Liver (tissue), 8 donors: ENCODE measurements at regions not wholly inside any gene's neighbourhood (a gene's known extent, or its start where the extent isn't known, plus 50 kb on each side); places are given as distances from the start of the nearest gene placed in this dataset.
"Not testable (repeated sequence)": the region's sequence is repeated elsewhere in the genome, so short reads cannot be mapped to it uniquely, and the experiment has no call there.

Experiments
- DNase-seq: peaks from one replicate; pipeline ENCODE4 v3.0.0-alpha.2; 2017; ENCODE audit warnings: low spot score
- H3K27ac ChIP-seq, 2 donors: one replicate each; pipeline ENCODE4 v1.7.0; 2013; ENCODE audit warnings: inconsistent platforms in 2 of 2, low read length in 2 of 2, control low read depth in 1 of 2, low read depth in 1 of 2, mild to moderate bottlenecking in 1 of 2
- H3K27me3 ChIP-seq, 4 donors: one replicate each; pipeline versions ENCODE4 v1.6.1 to v1.7.0; 2013; ENCODE audit warnings: low read length in 3 of 4, inconsistent platforms in 1 of 4, mild to moderate bottlenecking in 1 of 4, moderate library complexity in 1 of 4; ENCODE audit not compliant: control insufficient read depth in 4 of 4, insufficient read depth in 4 of 4
- H3K36me3 ChIP-seq, 4 donors: one replicate each; pipeline versions ENCODE4 v1.6.1 to v1.7.0; 2013; ENCODE audit warnings: low read length in 3 of 4, mild to moderate bottlenecking in 3 of 4, low read depth in 1 of 4, moderate library complexity in 1 of 4; ENCODE audit not compliant: control insufficient read depth in 4 of 4, insufficient read depth in 3 of 4
- H3K4me1 ChIP-seq, 4 donors: one replicate each; pipeline versions ENCODE4 v1.6.1 to v1.7.0; 2013; ENCODE audit warnings: low read length in 3 of 4, mild to moderate bottlenecking in 3 of 4, moderate library complexity in 1 of 4; ENCODE audit not compliant: control insufficient read depth in 4 of 4, insufficient read depth in 4 of 4
- H3K4me3 ChIP-seq, 3 donors: one replicate each; pipeline versions ENCODE4 v1.6.1 to v1.7.0; 2013; ENCODE audit warnings: low read length in 3 of 3, control low read depth in 1 of 3, low read depth in 1 of 3, mild to moderate bottlenecking in 1 of 3
- H3K9ac ChIP-seq, 2 donors: one replicate each; pipeline ENCODE4 v1.7.0; 2013; ENCODE audit warnings: low read length in 2 of 2, mild to moderate bottlenecking in 2 of 2, moderate library complexity in 2 of 2, control low read depth in 1 of 2, low read depth in 1 of 2
- H3K9me3 ChIP-seq, 4 donors: one replicate each; pipeline versions ENCODE4 v1.6.1 to v1.7.0; 2013; ENCODE audit warnings: low read length in 3 of 4; ENCODE audit not compliant: control insufficient read depth in 4 of 4
- EGR1 ChIP-seq, 2 donors: IDR thresholded peaks; 2 replicates each; pipeline ENCODE4 v1.6.1; 2016 to 2018; ENCODE audit warnings: antibody characterized with exemption in 2 of 2, low read depth in 2 of 2
- FOXA1 ChIP-seq: IDR thresholded peaks from 2 replicates; pipeline ENCODE4 v1.6.1; 2016; ENCODE audit warnings: antibody characterized with exemption
- FOXA2 ChIP-seq: IDR thresholded peaks from 2 replicates; pipeline ENCODE4 v1.6.1; 2016; ENCODE audit warnings: antibody characterized with exemption
- GABPA ChIP-seq, 2 donors: IDR thresholded peaks in 1 of 2; conservative IDR thresholded peaks in 1 of 2; 2 replicates each; pipeline ENCODE4 v1.6.1; 2016; ENCODE audit warnings: antibody characterized with exemption in 2 of 2, mild to moderate bottlenecking in 1 of 2, moderate library complexity in 1 of 2
- HNF4A ChIP-seq, 2 donors: conservative IDR thresholded peaks; 2 replicates each; pipeline ENCODE4 v1.6.1; 2016; ENCODE audit warnings: antibody characterized with exemption in 2 of 2, mild to moderate bottlenecking in 2 of 2
- HNF4G ChIP-seq: IDR thresholded peaks from 2 replicates; pipeline ENCODE4 v1.6.1; 2016; ENCODE audit warnings: antibody characterized with exemption
- JUND ChIP-seq, 2 donors: IDR thresholded peaks; 2 replicates each; pipeline ENCODE4 v1.6.1; 2016; ENCODE audit warnings: antibody characterized with exemption in 2 of 2
- NR2F2 ChIP-seq: IDR thresholded peaks from 2 replicates; pipeline ENCODE4 v1.6.1; 2016; ENCODE audit warnings: antibody characterized with exemption
- RAD21 ChIP-seq, 2 donors: IDR thresholded peaks; 2 replicates each; pipeline ENCODE4 v1.6.1; 2016; ENCODE audit warnings: antibody characterized with exemption in 2 of 2, mild to moderate bottlenecking in 2 of 2
- RXRA ChIP-seq, 2 donors: IDR thresholded peaks; 2 replicates each; pipeline ENCODE4 v1.6.1; 2017 to 2018; ENCODE audit warnings: antibody characterized with exemption in 2 of 2, mild to moderate bottlenecking in 1 of 2
- SP1 ChIP-seq: IDR thresholded peaks from 2 replicates; pipeline ENCODE4 v1.6.1; 2018; ENCODE audit warnings: antibody characterized with exemption, mild to moderate bottlenecking
- TAF1 ChIP-seq: conservative IDR thresholded peaks from 2 replicates; pipeline ENCODE4 v1.6.1; 2016; ENCODE audit warnings: antibody characterized with exemption, mild to moderate bottlenecking
- YY1 ChIP-seq: IDR thresholded peaks from 2 replicates; pipeline ENCODE4 v1.6.1; 2016; ENCODE audit warnings: antibody characterized with exemption, mild to moderate bottlenecking
- WGBS: extraction: QIAGEN DNeasy Blood & Tissue Kit; methylation state at CpG from one replicate; pipeline ENCODE4 v1.1.7; 2013; 5-methylcytosine and 5-hydroxymethylcytosine counted together
- TF ChIP-seq, protein P1 (sequence below): IDR thresholded peaks from 2 replicates; pipeline ENCODE4 v1.6.1; 2016; ENCODE audit warnings: antibody characterized with exemption
- TF ChIP-seq, protein P2 (sequence below): IDR thresholded peaks from 2 replicates; pipeline ENCODE4 v1.6.1; 2016; ENCODE audit warnings: antibody characterized with exemption
- TF ChIP-seq, protein P3 (sequence below): IDR thresholded peaks from 2 replicates; pipeline ENCODE4 v1.6.1; 2016; ENCODE audit warnings: antibody characterized with exemption
- TF ChIP-seq, protein P4 (sequence below): fragments of 150-350 bp; IDR thresholded peaks from 2 replicates; pipeline ENCODE4 v1.5.1; 2017; ENCODE audit warnings: improper control_type of control experiment, low read depth, low read length; ENCODE audit not compliant: missing input control
- TF ChIP-seq, protein P5 (sequence below): IDR thresholded peaks from 2 replicates; pipeline ENCODE4 v1.6.1; 2016; ENCODE audit warnings: antibody characterized with exemption, mild to moderate bottlenecking
- donor health status: healthy.
- donor health status: healthy.
- donor health status: healthy.
- donor health status: healthy.
- donor health status: healthy.

DNA sequence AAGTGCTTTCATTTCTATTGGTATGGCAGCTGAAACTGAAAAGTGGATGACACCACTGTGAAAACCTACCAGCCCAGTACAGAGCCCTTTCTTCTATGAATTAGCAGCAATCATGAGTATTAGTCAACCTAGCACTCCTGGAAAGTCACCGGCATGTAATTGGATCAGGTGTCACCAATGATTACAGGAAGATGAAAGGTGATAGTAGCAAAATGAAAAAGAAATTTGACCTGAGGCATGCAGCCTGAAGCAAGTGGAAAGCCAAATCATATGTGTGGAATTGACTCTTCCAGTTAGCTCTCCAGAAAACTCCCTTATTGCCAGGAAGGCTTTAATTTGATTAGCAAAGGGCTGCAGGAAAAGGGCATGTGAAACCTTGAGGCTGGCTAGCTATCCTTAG, 81.2 kb upstream of the NAA35 start:
- H3K9me3 ChIP-seq = no peaks in the 10 kb centered on the region
- no peaks in the 10 kb centered on the region for H3K27me3 ChIP-seq
- no peaks in the 10 kb centered on the region for H3K4me1 ChIP-seq
- H3K27ac ChIP-seq = no peak overlapping the region
- DNase-seq = no peak
- no peak for TF ChIP-seq SP1
- TF ChIP-seq, protein P1, sequence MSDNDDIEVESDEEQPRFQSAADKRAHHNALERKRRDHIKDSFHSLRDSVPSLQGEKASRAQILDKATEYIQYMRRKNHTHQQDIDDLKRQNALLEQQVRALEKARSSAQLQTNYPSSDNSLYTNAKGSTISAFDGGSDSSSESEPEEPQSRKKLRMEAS = no peak
- TF ChIP-seq, protein P2, sequence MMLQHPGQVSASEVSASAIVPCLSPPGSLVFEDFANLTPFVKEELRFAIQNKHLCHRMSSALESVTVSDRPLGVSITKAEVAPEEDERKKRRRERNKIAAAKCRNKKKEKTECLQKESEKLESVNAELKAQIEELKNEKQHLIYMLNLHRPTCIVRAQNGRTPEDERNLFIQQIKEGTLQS = no peak
- TF ChIP-seq, protein P3, sequence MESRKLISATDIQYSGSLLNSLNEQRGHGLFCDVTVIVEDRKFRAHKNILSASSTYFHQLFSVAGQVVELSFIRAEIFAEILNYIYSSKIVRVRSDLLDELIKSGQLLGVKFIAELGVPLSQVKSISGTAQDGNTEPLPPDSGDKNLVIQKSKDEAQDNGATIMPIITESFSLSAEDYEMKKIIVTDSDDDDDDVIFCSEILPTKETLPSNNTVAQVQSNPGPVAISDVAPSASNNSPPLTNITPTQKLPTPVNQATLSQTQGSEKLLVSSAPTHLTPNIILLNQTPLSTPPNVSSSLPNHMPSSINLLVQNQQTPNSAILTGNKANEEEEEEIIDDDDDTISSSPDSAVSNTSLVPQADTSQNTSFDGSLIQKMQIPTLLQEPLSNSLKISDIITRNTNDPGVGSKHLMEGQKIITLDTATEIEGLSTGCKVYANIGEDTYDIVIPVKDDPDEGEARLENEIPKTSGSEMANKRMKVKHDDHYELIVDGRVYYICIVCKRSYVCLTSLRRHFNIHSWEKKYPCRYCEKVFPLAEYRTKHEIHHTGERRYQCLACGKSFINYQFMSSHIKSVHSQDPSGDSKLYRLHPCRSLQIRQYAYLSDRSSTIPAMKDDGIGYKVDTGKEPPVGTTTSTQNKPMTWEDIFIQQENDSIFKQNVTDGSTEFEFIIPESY = no peak
- TF ChIP-seq EGR1 (IDR thresholded peaks at IDR 0.05; ENCODE audit: low read depth in 2 of 2) = no peak
- TF ChIP-seq RXRA (IDR thresholded peaks at IDR 0.05) = no peak
- no peak for TF ChIP-seq RAD21 (IDR thresholded peaks at IDR 0.05)
- TF ChIP-seq, protein P4, sequence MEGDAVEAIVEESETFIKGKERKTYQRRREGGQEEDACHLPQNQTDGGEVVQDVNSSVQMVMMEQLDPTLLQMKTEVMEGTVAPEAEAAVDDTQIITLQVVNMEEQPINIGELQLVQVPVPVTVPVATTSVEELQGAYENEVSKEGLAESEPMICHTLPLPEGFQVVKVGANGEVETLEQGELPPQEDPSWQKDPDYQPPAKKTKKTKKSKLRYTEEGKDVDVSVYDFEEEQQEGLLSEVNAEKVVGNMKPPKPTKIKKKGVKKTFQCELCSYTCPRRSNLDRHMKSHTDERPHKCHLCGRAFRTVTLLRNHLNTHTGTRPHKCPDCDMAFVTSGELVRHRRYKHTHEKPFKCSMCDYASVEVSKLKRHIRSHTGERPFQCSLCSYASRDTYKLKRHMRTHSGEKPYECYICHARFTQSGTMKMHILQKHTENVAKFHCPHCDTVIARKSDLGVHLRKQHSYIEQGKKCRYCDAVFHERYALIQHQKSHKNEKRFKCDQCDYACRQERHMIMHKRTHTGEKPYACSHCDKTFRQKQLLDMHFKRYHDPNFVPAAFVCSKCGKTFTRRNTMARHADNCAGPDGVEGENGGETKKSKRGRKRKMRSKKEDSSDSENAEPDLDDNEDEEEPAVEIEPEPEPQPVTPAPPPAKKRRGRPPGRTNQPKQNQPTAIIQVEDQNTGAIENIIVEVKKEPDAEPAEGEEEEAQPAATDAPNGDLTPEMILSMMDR = no peak
- no peak for TF ChIP-seq HNF4G
- no peak for TF ChIP-seq HNF4A (conservative IDR thresholded peaks at IDR 0.05)
- no peak for TF ChIP-seq JUND (IDR thresholded peaks at IDR 0.05)
- TF ChIP-seq FOXA1 = no peak
- TF ChIP-seq NR2F2 = no peak
- TF ChIP-seq YY1 = no peak
- TF ChIP-seq, protein P5, sequence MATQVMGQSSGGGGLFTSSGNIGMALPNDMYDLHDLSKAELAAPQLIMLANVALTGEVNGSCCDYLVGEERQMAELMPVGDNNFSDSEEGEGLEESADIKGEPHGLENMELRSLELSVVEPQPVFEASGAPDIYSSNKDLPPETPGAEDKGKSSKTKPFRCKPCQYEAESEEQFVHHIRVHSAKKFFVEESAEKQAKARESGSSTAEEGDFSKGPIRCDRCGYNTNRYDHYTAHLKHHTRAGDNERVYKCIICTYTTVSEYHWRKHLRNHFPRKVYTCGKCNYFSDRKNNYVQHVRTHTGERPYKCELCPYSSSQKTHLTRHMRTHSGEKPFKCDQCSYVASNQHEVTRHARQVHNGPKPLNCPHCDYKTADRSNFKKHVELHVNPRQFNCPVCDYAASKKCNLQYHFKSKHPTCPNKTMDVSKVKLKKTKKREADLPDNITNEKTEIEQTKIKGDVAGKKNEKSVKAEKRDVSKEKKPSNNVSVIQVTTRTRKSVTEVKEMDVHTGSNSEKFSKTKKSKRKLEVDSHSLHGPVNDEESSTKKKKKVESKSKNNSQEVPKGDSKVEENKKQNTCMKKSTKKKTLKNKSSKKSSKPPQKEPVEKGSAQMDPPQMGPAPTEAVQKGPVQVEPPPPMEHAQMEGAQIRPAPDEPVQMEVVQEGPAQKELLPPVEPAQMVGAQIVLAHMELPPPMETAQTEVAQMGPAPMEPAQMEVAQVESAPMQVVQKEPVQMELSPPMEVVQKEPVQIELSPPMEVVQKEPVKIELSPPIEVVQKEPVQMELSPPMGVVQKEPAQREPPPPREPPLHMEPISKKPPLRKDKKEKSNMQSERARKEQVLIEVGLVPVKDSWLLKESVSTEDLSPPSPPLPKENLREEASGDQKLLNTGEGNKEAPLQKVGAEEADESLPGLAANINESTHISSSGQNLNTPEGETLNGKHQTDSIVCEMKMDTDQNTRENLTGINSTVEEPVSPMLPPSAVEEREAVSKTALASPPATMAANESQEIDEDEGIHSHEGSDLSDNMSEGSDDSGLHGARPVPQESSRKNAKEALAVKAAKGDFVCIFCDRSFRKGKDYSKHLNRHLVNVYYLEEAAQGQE = no peak
- TF ChIP-seq GABPA (IDR thresholded peaks at IDR 0.05 in 1 of 2, conservative IDR thresholded peaks at IDR 0.05 in 1 of 2) = no peak
- TF ChIP-seq TAF1 = no peak
- no peak for TF ChIP-seq FOXA2
- H3K36me3 ChIP-seq = peaks cover 0 to 10% (median 4%) of the 10 kb centered on the region in 4 donors
- 87% methylated on average over 1 of the region's 1 CpG for WGBS
- no peak overlapping the region for H3K4me3 ChIP-seq
- no peak overlapping the region for H3K9ac ChIP-seq

DNA sequence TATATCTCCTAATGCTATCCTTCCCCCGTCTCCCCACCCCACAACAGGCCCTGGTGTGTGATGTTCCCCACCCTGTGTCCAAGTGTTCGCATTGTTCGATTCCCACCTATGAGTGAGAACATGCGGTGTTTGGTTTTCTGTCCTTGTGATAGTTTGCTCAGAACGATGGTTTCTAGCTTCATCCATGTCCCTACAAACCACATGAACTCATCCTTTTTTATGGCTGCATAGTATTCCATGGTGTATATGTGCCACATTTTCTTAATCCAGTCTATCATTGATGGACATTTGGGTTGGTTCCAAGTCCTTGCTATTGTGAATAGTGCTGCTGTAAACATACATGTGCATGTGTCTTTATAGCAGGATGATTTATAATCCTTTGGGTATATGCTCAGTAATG, 79.1 kb upstream of the NAA35 start:
- WGBS = 97% methylated on average over 5 of the region's 5 CpGs
- not testable (repeated sequence) for DNase-seq, H3K4me1 ChIP-seq, H3K27me3 ChIP-seq, H3K4me3 ChIP-seq, H3K9me3 ChIP-seq, H3K27ac ChIP-seq, H3K9ac ChIP-seq
- peaks cover 0 to 10% (median 4%) of the 10 kb centered on the region in 4 donors for H3K36me3 ChIP-seq
